ENCODE measurements at regions not wholly inside any gene's neighbourhood (a gene's known extent, or its start where the extent isn't known, plus 50 kb on each side); places are given as distances from the start of the nearest gene placed in this dataset.

DNA sequence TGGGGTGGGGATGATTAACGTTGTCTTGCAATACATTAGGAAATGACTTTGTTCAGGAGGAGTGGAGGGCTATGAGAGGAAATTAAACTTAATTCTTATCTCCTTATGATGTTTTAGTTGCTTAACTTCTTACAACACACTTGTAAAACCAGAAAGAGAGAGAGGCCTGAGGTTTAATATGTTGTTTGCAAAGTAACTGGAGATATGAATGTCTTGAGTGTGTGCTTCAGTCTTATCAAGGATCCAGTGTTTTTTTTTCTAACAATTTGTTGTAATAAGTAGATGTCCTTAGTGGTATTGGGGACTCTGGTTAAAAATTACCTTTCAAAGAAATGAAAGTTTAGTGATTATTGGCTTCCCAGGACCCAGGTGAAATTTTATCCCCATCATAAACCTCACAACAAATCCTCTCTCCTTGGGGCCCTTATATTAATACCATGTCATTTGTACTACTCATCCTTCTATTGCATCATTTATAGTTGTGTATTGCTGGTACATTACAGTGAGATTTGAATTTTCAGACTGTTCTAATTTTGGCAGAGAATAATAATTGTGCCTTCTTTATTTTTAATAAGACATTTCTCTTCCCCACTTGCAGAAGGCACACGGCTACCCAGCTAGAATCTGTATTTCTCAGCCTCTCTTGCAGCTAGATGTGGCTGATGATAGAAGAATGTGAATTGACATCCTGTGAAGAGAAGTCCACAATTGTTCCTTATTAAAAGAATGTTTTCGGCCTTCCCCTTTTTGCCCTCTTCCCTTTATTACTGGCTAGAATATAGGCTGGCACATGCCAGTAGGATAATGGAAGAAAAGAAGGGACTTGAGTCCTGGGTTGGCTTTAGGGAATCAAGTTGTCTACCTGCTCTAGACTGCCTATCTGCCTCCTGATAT lies 91.9 kb upstream of the CXCR4 start:
- Mint-ChIP-seq H3K27me3 (ENCODE audit: low read depth) (no peaks in the 10 kb centered on the region), H3K4me1 (ENCODE audit: low read depth) (peaks cover 77% of the 10 kb centered on the region), H3K36me3 (ENCODE audit: insufficient read depth in 2 of 2) (peaks cover 10 to 22% of the 10 kb centered on the region in 2 donors), H3K27ac (no peak overlapping the region), H3K4me3 (no peak overlapping the region), H3K9me3 (peaks cover 6 to 14% of the 10 kb centered on the region in 2 donors)
- DNase-seq (no peak), ATAC-seq (replicated peaks in 1 of 2) (no peak)

DNA sequence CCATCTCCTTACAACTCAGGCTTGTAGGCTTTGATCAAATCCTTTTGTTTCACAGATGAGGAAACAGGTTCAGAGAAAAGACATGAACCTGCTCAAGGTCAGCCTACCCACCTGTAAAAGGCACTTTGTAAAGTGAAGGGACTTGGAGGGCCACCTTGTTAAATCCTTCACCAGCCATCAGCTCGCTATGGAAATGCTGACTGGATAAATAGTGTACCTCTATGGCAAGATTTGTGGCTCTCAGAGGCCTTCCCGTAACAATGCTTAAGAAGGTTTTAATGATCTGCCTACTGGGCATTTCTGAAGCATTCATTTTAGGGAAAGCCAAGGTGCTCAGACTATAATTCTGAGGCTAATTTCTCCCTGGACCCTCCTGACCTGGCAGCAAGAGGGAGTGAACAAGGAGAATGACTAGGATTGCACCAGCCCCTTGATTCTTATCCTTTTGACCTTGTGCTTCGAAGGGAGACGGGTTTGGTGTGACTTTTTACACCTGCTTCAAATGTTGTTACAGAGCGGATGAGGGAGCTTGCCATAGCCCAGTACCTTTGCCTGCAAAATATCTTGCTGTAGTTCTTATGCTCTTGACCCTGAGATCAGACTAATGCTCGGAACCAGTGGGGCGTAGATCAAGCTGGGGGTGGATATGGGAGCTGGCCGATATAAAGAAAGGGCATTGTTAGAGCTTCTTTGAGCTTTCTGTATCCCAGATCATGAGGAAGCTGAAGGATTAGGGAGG lies 90.9 kb upstream of the CXCR4 start:
- H3K4me1 Mint-ChIP-seq (ENCODE audit: low read depth): peaks cover 69% of the 10 kb centered on the region
- ATAC-seq (replicated peaks in 1 of 2) (no peak), DNase-seq (no peak)
- peaks cover 10 to 23% of the 10 kb centered on the region in 2 donors for H3K36me3 Mint-ChIP-seq (ENCODE audit: insufficient read depth in 2 of 2)
- no peak overlapping the region for H3K4me3 Mint-ChIP-seq
- no peak overlapping the region for H3K27ac Mint-ChIP-seq
- H3K9me3 Mint-ChIP-seq: peaks cover 6 to 14% of the 10 kb centered on the region in 2 donors
- H3K27me3 Mint-ChIP-seq (ENCODE audit: low read depth): no peaks in the 10 kb centered on the region

DNA sequence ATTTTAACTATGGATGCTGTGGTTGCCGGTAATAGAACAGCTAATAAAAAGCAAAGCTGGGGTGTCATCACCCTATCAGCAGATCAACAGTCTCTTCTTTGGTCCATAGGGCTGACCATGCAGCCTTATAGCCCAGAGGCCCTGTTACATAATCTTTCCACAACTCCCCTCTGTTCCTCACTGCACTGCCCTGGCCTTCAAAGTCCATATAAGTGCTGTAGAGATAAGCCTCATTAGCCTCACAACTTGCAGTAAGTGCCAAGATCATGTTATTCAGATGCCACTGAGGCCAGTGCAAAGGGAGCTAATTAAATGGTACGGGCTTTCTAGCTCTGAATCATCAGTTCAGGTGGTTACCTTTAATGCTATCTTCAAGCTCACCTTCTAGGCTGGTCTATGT lies 89.7 kb upstream of the CXCR4 start:
- Mint-ChIP-seq H3K36me3 (ENCODE audit: insufficient read depth in 2 of 2) (peaks cover 13 to 26% of the 10 kb centered on the region in 2 donors), H3K4me1 (ENCODE audit: low read depth) (peaks cover 57% of the 10 kb centered on the region), H3K9me3 (peaks cover 8 to 16% of the 10 kb centered on the region in 2 donors), H3K4me3 (no peak overlapping the region), H3K27ac (no peak overlapping the region), H3K27me3 (ENCODE audit: low read depth) (no peaks in the 10 kb centered on the region)
- DNase-seq: no peak
- no peak for ATAC-seq (replicated peaks in 1 of 2)

DNA sequence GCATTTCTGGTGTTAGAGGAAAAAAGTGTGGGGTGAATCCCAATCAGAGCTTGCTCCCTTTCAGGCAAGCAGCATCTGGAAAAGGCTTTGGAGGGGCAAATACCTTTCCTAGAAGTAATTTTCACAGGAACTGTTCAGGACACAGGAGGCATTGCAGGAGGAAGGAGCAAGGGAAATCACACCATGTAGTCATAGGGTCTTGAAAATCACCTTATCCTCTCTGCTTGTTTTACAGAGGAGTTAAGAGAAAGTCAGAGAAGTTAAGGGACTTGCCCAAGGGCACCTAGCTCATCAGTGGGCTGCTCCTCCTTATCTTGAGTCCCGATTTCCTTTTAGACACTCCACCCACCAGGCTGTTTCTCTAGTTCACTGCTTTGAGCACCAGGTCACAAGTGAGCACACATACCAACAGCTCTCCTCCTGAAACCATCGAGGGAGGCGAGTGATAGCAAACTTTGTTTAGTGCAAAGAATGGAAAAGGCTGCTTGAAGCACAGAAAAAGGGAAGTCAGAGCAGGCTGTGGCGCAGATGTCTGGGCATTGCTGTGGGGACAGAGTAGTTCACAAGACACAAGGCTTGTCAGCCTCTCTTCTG lies 89.2 kb upstream of the CXCR4 start:
- peaks cover 14 to 28% of the 10 kb centered on the region in 2 donors for H3K36me3 Mint-ChIP-seq (ENCODE audit: insufficient read depth in 2 of 2)
- H3K4me3 Mint-ChIP-seq: peak overlapping the region; percentile 37 to 65
- ATAC-seq (replicated peaks in 1 of 2): peak; percentile 69 to 71
- DNase-seq: peak; percentile 23 to 29
- peaks cover 10 to 16% of the 10 kb centered on the region in 2 donors for H3K9me3 Mint-ChIP-seq
- no peaks in the 10 kb centered on the region for H3K27me3 Mint-ChIP-seq (ENCODE audit: low read depth)
- peaks cover 51% of the 10 kb centered on the region for H3K4me1 Mint-ChIP-seq (ENCODE audit: low read depth)
- H3K27ac Mint-ChIP-seq: peak overlapping the region; percentile 79

DNA sequence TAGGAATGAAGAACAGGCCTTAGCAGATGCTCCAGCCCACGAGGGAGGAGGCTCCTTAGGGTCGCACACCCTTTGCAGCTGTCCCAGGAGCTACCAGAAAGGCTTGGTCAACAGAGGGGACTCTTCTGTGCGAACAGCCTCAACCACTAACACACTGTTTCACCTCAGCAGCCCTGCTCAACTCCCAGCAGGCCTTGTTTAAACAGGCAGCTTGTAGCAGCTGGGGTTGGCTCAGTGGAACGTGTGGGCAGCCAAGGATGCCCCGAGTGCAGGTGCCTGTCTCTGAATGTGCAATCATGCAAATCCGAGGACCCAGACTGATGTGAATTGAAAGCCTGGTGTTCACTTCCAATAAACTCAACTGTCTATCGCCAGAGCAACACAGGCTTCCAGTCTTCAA lies 88.7 kb upstream of the CXCR4 start:
- ATAC-seq (replicated peaks in 1 of 2) (peak; percentile 78 to 91), DNase-seq (peak; percentile 56)
- Mint-ChIP-seq H3K27ac (peak overlapping the region; percentile 79), H3K4me3 (peak overlapping the region; percentile 37 to 65), H3K9me3 (peaks cover 10 to 16% of the 10 kb centered on the region in 2 donors), H3K4me1 (ENCODE audit: low read depth) (peaks cover 46% of the 10 kb centered on the region), H3K36me3 (ENCODE audit: insufficient read depth in 2 of 2) (peaks cover 14 to 28% of the 10 kb centered on the region in 2 donors), H3K27me3 (ENCODE audit: low read depth) (no peaks in the 10 kb centered on the region)

DNA sequence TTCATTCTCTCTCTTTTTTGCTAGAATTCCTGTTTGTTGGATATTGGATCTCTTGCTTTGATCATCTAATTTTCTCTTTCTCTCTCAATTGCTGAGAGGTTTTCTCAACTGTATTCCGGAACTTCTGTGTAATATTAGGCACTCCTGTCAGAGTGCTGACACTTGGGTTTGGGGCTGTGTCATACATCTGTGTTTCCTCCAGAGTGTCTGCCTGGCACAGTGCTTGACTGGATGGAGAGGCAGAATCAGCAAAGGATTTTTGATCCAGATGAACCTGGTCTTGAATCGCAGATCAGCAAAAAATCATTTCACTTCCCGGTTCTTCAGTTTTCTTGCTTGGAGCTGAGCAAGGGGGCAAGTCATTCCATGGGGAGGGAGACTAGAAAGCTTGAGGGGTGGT lies 87.7 kb upstream of the CXCR4 start:
- no peak for ATAC-seq (replicated peaks in 1 of 2)
- peaks cover 10 to 15% of the 10 kb centered on the region in 2 donors for H3K9me3 Mint-ChIP-seq
- H3K27ac Mint-ChIP-seq: no peak overlapping the region
- no peaks in the 10 kb centered on the region for H3K27me3 Mint-ChIP-seq (ENCODE audit: low read depth)
- peaks cover 36% of the 10 kb centered on the region for H3K4me1 Mint-ChIP-seq (ENCODE audit: low read depth)
- H3K36me3 Mint-ChIP-seq (ENCODE audit: insufficient read depth in 2 of 2): peaks cover 14 to 27% of the 10 kb centered on the region in 2 donors
- DNase-seq: no peak
- no peak overlapping the region for H3K4me3 Mint-ChIP-seq

DNA sequence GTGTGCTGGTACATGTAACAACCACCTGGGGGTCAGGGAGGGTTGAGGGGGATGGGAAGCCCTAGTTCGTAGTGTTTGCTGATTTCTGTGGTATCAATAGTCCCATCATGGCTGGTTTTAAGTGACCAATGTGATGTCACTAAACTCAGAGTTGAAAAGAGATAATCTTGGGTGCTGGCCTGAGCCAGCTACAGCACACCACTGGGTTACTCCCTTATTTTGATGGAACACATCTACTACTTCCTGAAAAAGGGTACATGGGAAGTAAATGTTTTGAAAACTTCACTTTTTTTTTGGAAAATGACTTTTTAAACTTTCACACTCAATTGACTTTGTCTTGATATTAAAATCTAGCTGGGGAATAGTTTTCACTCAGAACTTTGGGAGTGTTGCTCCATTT lies 87.0 kb upstream of the CXCR4 start:
- H3K9me3 Mint-ChIP-seq: peaks cover 6 to 10% of the 10 kb centered on the region in 2 donors
- ATAC-seq (replicated peaks in 1 of 2) (no peak), DNase-seq (no peak)
- H3K4me3 Mint-ChIP-seq: no peak overlapping the region
- H3K27me3 Mint-ChIP-seq (ENCODE audit: low read depth): no peaks in the 10 kb centered on the region
- peaks cover 32% of the 10 kb centered on the region for H3K4me1 Mint-ChIP-seq (ENCODE audit: low read depth)
- no peak overlapping the region for H3K27ac Mint-ChIP-seq
- H3K36me3 Mint-ChIP-seq (ENCODE audit: insufficient read depth in 2 of 2): peaks cover 13 to 20% of the 10 kb centered on the region in 2 donors

DNA sequence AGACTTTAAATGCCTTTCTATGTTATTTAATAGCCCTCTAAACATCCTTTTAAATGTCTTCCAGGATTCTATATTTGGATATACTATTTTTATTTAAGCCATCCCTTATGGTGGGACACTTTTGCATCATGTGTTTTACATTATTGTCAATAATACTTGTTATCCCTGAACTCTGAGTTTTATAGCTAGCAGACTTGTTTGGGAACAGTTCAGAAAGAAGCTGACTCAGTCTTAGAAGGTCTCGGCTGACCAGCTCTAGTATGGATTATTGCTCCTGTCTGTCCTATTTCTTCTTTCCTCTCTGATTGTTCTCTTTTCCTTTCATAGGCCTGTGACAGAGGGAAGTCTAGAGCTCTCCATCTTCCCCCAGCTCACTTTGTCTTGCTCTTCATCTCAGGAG lies 77.3 kb upstream of the CXCR4 start:
- ATAC-seq (replicated peaks in 1 of 2): no peak

DNA sequence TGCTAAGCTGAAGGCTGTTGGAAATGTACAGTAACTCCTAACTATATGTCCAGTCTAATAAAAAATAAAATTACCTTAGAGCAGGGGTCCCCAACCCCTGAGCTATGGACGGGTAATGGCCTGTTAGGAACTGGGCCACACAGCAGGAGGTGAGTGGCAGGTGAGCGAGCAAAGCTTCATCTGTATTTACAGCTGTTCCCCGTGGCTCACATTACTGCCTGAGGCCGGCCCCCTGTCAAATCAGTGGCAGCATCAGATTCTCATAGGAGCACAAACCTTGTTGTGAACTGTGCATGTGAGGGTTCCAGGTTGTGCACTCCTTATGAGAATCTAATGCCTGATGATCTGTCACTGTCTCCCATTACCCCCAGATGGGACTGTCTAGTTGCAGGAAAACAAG lies 73.1 kb upstream of the CXCR4 start:
- no peaks in the 10 kb centered on the region for H3K9me3 Mint-ChIP-seq
- no peak overlapping the region for H3K4me3 Mint-ChIP-seq
- ATAC-seq (replicated peaks in 1 of 2) (no peak), DNase-seq (no peak)
- H3K36me3 Mint-ChIP-seq (ENCODE audit: insufficient read depth in 2 of 2): no peaks in the 10 kb centered on the region
- H3K4me1 Mint-ChIP-seq (ENCODE audit: low read depth): no peaks in the 10 kb centered on the region
- no peak overlapping the region for H3K27ac Mint-ChIP-seq
- H3K27me3 Mint-ChIP-seq (ENCODE audit: low read depth): no peaks in the 10 kb centered on the region

More for the DNA sequence above, 77.3 kb upstream of the CXCR4 start:
- Mint-ChIP-seq H3K9me3 (peaks cover 4 to 7% of the 10 kb centered on the region in 2 donors), H3K27me3 (ENCODE audit: low read depth) (no peaks in the 10 kb centered on the region), H3K27ac (peak overlapping the region; percentile 21), H3K4me1 (ENCODE audit: low read depth) (no peaks in the 10 kb centered on the region), H3K36me3 (ENCODE audit: insufficient read depth in 2 of 2) (peaks cover 3 to 6% of the 10 kb centered on the region in 2 donors), H3K4me3 (no peak overlapping the region)
- no peak for DNase-seq

DNA sequence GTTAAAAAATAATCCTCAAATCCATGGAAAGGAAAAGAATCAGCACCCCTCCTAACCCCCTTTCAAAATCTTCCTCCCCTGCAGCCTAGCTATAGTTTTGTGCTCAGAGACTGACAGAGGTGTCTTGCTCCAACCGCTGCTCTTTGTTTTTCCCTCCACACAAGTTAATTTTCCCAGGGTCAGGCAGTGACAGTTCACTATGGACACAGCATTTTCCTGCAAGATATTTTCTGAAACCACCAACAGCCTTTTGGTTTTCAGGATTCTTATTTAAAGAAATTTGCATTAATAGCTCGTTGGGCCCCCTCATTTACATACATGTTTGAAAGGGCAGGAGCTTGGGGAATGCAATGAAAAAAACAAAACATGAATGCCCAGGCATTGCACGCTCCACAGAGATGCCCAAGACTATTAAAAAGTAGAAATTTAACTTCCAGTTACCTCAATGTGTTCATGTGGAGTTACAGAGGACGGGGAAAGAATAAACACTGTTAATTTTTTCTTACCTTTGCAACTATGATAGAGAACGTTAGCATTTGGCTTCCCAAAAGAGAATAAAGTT lies 71.4 kb upstream of the CXCR4 start:
- no peaks in the 10 kb centered on the region for H3K27me3 Mint-ChIP-seq (ENCODE audit: low read depth)
- H3K36me3 Mint-ChIP-seq (ENCODE audit: insufficient read depth in 2 of 2): no peaks in the 10 kb centered on the region
- DNase-seq (no peak), ATAC-seq (replicated peaks in 1 of 2) (no peak)
- no peak overlapping the region for H3K27ac Mint-ChIP-seq
- no peak overlapping the region for H3K4me3 Mint-ChIP-seq
- H3K9me3 Mint-ChIP-seq: peaks cover 0 to 3% of the 10 kb centered on the region in 2 donors
- H3K4me1 Mint-ChIP-seq (ENCODE audit: low read depth): no peaks in the 10 kb centered on the region

DNA sequence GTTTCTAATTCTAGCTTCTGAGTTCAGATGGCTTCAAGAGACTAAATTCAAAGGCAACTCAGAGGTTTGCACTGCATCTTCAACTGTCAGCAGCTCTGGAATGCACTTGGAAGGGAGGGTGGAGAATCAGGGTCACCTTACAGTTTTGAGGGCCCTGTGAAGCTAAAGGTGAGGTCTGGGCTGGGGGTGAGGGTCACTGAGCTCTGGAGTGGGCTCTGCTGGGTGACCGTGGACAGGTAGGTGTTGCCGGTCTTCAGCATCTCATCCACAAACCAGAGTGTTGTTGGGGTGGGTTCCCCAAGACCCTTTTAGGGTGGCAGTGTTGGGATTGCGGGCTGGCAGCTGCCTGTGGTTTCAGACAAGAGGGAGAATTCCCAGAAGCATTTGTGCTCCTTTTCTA lies 70.1 kb upstream of the CXCR4 start:
- Mint-ChIP-seq H3K4me3 (no peak overlapping the region), H3K27ac (no peak overlapping the region), H3K27me3 (ENCODE audit: low read depth) (no peaks in the 10 kb centered on the region), H3K9me3 (peaks cover 3 to 4% of the 10 kb centered on the region in 2 donors), H3K4me1 (ENCODE audit: low read depth) (no peaks in the 10 kb centered on the region), H3K36me3 (ENCODE audit: insufficient read depth in 2 of 2) (no peaks in the 10 kb centered on the region)
- no peak for ATAC-seq (replicated peaks in 1 of 2)
- DNase-seq: no peak

DNA sequence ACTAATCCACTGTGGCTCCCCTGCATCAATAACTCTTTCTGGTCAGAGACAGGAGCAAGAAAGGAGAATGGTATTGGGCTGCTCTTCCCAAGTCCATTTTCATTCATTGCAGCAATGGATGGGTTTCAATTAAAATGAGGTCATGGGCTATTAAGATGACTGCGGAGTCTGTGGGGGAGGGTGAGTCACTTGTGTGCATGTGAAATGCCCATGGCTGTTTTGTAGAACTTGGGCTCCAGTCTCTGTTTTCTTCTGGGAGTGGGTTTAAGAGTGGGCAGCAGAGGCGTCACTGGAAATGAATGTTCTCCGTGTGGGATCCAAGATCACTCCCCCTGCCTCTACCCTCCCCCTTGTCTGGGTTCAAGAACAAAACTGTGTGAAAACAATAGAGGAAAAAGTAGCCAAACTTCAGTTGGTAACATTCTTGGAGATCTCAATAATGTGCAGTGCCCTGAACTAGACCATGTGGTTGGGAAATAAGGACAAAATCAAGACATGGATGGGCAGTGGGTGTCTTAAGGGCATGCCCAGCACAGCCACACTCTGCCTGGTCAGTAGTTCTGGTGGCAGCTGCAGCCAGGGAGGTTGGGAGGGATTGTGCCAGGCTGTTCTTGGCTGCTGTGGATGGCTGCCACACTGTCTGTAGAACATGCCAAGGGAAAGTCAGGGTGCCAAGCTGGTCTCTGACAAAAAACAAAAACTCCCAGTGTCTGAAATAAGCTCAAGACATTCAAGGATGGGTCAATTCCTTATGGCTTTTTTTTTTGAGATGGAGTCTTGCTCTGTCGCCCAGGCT lies 68.2 kb upstream of the CXCR4 start:
- ATAC-seq (replicated peaks in 1 of 2) (peak in 1 of 2 donors; percentile 45), DNase-seq (no peak)
- Mint-ChIP-seq H3K4me3 (no peak overlapping the region), H3K27ac (no peak overlapping the region), H3K4me1 (ENCODE audit: low read depth) (no peaks in the 10 kb centered on the region), H3K27me3 (ENCODE audit: low read depth) (no peaks in the 10 kb centered on the region), H3K36me3 (ENCODE audit: insufficient read depth in 2 of 2) (no peaks in the 10 kb centered on the region), H3K9me3 (peaks cover 3 to 4% of the 10 kb centered on the region in 2 donors)
